ENCODE measurements at regions not wholly inside any gene's neighbourhood (a gene's known extent, or its start where the extent isn't known, plus 50 kb on each side); places are given as distances from the start of the nearest gene placed in this dataset.

- H3K36me3 ChIP-seq (ENCODE audit: low read length) = no peaks in the 10 kb centered on the region
- no peak overlapping the region for H3K4me2 ChIP-seq (ENCODE audit: low read depth, low read length, poor library complexity, severe bottlenecking)
- H3F3A ChIP-seq (ENCODE audit: insufficient read depth) = no peaks in the 10 kb centered on the region
- H3K9me3 ChIP-seq (ENCODE audit: insufficient read depth, low read length) = no peaks in the 10 kb centered on the region
- H3K4me3 ChIP-seq (ENCODE audit: insufficient read depth, low read length, poor library complexity, severe bottlenecking) = no peak overlapping the region
- H4K20me1 ChIP-seq (ENCODE audit: low read depth, low read length) = no peaks in the 10 kb centered on the region
- no peak overlapping the region for H2AFZ ChIP-seq (ENCODE audit: low read depth, low read length, severe bottlenecking)
- no peaks in the 10 kb centered on the region for H3K27me3 ChIP-seq (ENCODE audit: low read length)
- TF ChIP-seq, protein P1, sequence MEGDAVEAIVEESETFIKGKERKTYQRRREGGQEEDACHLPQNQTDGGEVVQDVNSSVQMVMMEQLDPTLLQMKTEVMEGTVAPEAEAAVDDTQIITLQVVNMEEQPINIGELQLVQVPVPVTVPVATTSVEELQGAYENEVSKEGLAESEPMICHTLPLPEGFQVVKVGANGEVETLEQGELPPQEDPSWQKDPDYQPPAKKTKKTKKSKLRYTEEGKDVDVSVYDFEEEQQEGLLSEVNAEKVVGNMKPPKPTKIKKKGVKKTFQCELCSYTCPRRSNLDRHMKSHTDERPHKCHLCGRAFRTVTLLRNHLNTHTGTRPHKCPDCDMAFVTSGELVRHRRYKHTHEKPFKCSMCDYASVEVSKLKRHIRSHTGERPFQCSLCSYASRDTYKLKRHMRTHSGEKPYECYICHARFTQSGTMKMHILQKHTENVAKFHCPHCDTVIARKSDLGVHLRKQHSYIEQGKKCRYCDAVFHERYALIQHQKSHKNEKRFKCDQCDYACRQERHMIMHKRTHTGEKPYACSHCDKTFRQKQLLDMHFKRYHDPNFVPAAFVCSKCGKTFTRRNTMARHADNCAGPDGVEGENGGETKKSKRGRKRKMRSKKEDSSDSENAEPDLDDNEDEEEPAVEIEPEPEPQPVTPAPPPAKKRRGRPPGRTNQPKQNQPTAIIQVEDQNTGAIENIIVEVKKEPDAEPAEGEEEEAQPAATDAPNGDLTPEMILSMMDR (IDR thresholded peaks at IDR 0.05; ENCODE audit: insufficient read depth, low read length, poor library complexity, severe bottlenecking) = no peak
- TF ChIP-seq EZH2phosphoT487 (conservative IDR thresholded peaks at IDR 0.05; ENCODE audit: low read length) = no peak
- H3K79me2 ChIP-seq (ENCODE audit: insufficient read depth, low read length) = no peaks in the 10 kb centered on the region
- no peak overlapping the region for H3K9ac ChIP-seq (ENCODE audit: low read length)
- H3K27ac ChIP-seq (ENCODE audit: low read depth, low read length) = no peak overlapping the region
- H3K9me2 ChIP-seq (replicated peaks; ENCODE audit: insufficient read depth, low read length) = no peaks in the 10 kb centered on the region
Observed at GRCh38 chr19:16000024-16000663, 51.3 kb downstream of the OR10H4 start.

DNA sequence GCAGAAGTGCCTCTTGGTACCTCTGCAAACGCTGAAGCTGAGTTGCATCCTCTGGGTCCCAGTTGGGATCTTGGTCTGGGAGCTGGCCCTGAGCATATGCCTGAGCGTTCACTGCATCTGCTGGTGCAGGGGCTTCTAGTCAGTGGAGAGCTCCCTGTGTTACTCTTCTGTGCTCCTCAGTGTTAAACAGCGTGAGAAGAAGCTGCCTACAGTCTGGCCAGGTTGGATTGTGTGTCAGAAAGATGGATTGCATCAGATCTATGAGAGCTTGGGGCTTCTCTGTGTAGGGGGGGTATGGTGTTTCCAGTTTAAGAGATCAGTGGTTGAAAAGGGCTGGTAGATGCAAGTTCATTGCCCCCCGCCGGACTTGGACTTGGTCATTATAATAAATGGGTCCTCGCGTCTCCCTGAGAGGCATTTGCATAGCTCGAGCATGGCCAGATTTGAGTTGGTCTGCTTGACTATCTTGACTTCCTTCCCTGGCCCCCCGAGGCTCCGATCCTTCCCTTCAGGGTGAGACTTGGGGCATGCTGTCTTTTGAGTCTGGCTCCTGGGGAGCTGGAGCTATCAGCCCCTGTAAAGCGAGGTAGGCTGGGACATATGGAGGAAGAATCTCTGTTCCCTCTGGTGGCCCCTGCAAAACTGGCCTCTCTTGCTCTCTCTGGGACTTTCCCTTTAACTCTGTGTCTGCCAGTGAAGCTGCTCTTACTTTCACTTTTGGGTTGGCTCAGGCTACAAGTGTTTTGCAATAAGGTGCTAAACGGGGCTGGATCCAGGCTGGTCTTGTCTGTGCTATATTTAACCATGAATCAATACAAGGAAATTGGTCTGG, 52.9 kb downstream of the OR10H4 start:
- Histone ChIP-seq H2AFZ (ENCODE audit: low read depth, low read length, severe bottlenecking) (no peak overlapping the region), H3K36me3 (ENCODE audit: low read length) (no peaks in the 10 kb centered on the region), H3K9me2 (replicated peaks; ENCODE audit: insufficient read depth, low read length) (no peaks in the 10 kb centered on the region), H3K9me3 (ENCODE audit: insufficient read depth, low read length) (no peaks in the 10 kb centered on the region), H4K20me1 (ENCODE audit: low read depth, low read length) (no peaks in the 10 kb centered on the region), H3K9ac (ENCODE audit: low read length) (no peak overlapping the region), H3K27me3 (ENCODE audit: low read length) (no peaks in the 10 kb centered on the region), H3K4me2 (ENCODE audit: low read depth, low read length, poor library complexity, severe bottlenecking) (peak overlapping the region; percentile 13), H3K27ac (ENCODE audit: low read depth, low read length) (no peak overlapping the region), H3K79me2 (ENCODE audit: insufficient read depth, low read length) (no peaks in the 10 kb centered on the region), H3F3A (ENCODE audit: insufficient read depth) (no peaks in the 10 kb centered on the region), H3K4me3 (ENCODE audit: insufficient read depth, low read length, poor library complexity, severe bottlenecking) (no peak overlapping the region)
- TF ChIP-seq EZH2phosphoT487 (conservative IDR thresholded peaks at IDR 0.05; ENCODE audit: low read length) = no peak
- TF ChIP-seq, protein P1 (IDR thresholded peaks at IDR 0.05; ENCODE audit: insufficient read depth, low read length, poor library complexity, severe bottlenecking) = no peak

DNA sequence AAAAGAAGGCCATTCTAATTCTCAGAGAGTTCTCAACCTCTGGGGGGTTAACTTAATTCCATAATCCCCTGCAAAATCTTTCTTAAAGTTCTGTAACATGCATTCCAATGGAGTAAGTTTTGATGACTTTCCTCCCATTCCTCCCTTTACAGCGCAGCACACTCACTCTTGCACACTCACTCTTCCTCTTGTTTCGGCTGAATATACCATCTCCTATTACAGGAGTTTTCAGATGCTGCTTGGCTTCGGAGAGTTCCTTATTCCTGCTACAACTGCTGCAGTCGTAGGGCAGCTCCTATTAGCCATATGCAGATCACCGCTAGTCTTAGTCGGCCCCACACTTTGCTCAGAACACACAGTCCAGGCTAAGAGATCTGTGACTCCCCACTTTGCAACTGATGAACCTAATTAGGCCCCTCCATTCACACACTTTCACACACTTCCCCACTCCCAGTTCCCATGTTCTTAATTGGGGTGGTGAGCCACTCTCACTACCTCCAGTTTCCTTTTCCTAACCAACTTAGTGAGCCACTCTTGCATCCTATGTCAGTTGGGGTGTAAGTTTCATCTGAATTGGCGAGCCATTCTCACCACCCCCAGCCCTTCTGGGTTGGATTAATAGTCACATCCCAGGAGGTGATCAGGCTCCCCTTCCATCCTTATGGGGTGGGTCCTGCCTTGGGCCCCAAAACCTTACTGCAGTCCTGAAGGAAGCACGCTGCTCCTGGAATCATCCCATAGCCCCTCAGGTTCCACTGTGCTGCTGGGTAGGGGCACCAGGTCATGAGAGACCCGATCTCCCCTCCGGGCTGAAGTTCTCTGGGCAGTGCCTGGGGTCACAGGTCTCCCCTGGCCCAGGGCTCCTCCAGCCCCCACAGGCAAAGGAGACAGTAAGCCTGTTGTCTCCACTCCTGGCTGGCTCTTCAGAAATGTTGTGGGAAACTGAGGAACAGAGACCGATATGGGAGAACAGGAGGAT, 53.9 kb downstream of the OR10H4 start:
- no peak overlapping the region for H3K27ac ChIP-seq (ENCODE audit: low read depth, low read length)
- no peaks in the 10 kb centered on the region for H3K9me2 ChIP-seq (replicated peaks; ENCODE audit: insufficient read depth, low read length)
- H3K27me3 ChIP-seq (ENCODE audit: low read length) = no peaks in the 10 kb centered on the region
- TF ChIP-seq, protein P1 (IDR thresholded peaks at IDR 0.05; ENCODE audit: insufficient read depth, low read length, poor library complexity, severe bottlenecking) = no peak
- no peak for TF ChIP-seq EZH2phosphoT487 (conservative IDR thresholded peaks at IDR 0.05; ENCODE audit: low read length)
- no peak overlapping the region for H3K4me2 ChIP-seq (ENCODE audit: low read depth, low read length, poor library complexity, severe bottlenecking)
- no peaks in the 10 kb centered on the region for H3K9me3 ChIP-seq (ENCODE audit: insufficient read depth, low read length)
- no peaks in the 10 kb centered on the region for H3K36me3 ChIP-seq (ENCODE audit: low read length)
- no peaks in the 10 kb centered on the region for H3K79me2 ChIP-seq (ENCODE audit: insufficient read depth, low read length)
- H3K9ac ChIP-seq (ENCODE audit: low read length) = no peak overlapping the region
- no peak overlapping the region for H3K4me3 ChIP-seq (ENCODE audit: insufficient read depth, low read length, poor library complexity, severe bottlenecking)
- H4K20me1 ChIP-seq (ENCODE audit: low read depth, low read length) = no peaks in the 10 kb centered on the region
- no peaks in the 10 kb centered on the region for H3F3A ChIP-seq (ENCODE audit: insufficient read depth)
- no peak overlapping the region for H2AFZ ChIP-seq (ENCODE audit: low read depth, low read length, severe bottlenecking)

All from SU-DHL-6 (cell line).